SK-N-SH (cell line): ENCODE measurements at regions not wholly inside any gene's neighbourhood (a gene's known extent, or its start where the extent isn't known, plus 50 kb on each side); places are given as distances from the start of the nearest gene placed in this dataset.

ENCODE experiments used
- ELF1 ChIP-seq: IDR thresholded peaks from 2 replicates; pipeline ENCODE4 v1.4.0; 2012
- MXI1 ChIP-seq: IDR thresholded peaks from 2 replicates; pipeline ENCODE4 v1.6.1; 2012; ENCODE audit warnings: mild to moderate bottlenecking, low read depth, low read length, improper control_type of control experiment
- ZBTB33 ChIP-seq: IDR thresholded peaks from 2 replicates; pipeline ENCODE4 v1.4.0; 2012; ENCODE audit warnings: low read depth, borderline replicate concordance

GRCh38 chrX:128165884-128166408 is 113.7 kb upstream of the ACTRT1 start:
- TF ChIP-seq MXI1 (no peak), ZBTB33 (no peak), ELF1 (no peak)
